Vagina (tissue), 2 donors: ENCODE measurements at regions not wholly inside any gene's neighbourhood (a gene's known extent, or its start where the extent isn't known, plus 50 kb on each side); places are given as distances from the start of the nearest gene placed in this dataset.

ENCODE experiments used
- DNase-seq, 2 donors: peaks; one replicate each; pipeline ENCODE4 v3.0.0-alpha.2; 2017; ENCODE audit errors: extremely low spot score in 2 of 2
- H3K27ac ChIP-seq: fragments of 200-600 bp; sonication (generic); one replicate; pipeline ENCODE4 v1.5.1; 2019
- H3K27me3 ChIP-seq: fragments of 200-600 bp; sonication (generic); one replicate; pipeline ENCODE4 v1.5.1; 2019
- H3K36me3 ChIP-seq, 2 donors: fragments of 200-600 bp; sonication (generic); one replicate each; pipeline ENCODE4 v1.5.1; 2017 to 2019
- H3K4me1 ChIP-seq: fragments of 200-600 bp; sonication (generic); one replicate; pipeline ENCODE4 v1.5.1; 2019
- H3K4me3 ChIP-seq, 2 donors: fragments of 200-600 bp; sonication (generic); 1 replicate in 1 of 2; 2 replicates in 1 of 2; pipeline ENCODE4 v1.5.1; 2016 to 2019
- H3K9me3 ChIP-seq: fragments of 200-600 bp; sonication (generic); one replicate; pipeline ENCODE4 v1.5.1; 2019
- CTCF ChIP-seq, 3 experiments: fragments of 450-650 bp in 2 of 3; fragments of 200-600 bp in 1 of 3; sonication (generic) in 1 of 3; IDR thresholded peaks; one replicate each; pipeline ENCODE4 v1.5.1; 2017 to 2019; ENCODE audit warnings: antibody characterized with exemption in 3 of 3, mild to moderate bottlenecking in 2 of 3, moderate library complexity in 2 of 3
- POLR2A ChIP-seq, 2 donors: fragments of 450-650 bp; IDR thresholded peaks; one replicate each; pipeline ENCODE4 v1.6.1; 2017; ENCODE audit warnings: antibody characterized with exemption in 2 of 2, mild to moderate bottlenecking in 2 of 2, moderate library complexity in 2 of 2
- POLR2AphosphoS5 ChIP-seq, 2 donors: sonication (generic); formaldehyde crosslinking; IDR thresholded peaks; one replicate each; pipeline ENCODE4 v1.9.0; 2017; ENCODE audit warnings: antibody characterized with exemption in 2 of 2, mild to moderate bottlenecking in 2 of 2, low read depth in 1 of 2; ENCODE audit not compliant: insufficient read depth in 1 of 2
- intact Hi-C: fragments of 100-400 bp; cut with DNase I; formaldehyde crosslinking; loops from one replicate; pipeline ENCODE4 v1.15.1; 2023

- no peak overlapping the region for H3K27ac ChIP-seq
- no peak for DNase-seq
- no peaks in the 10 kb centered on the region for H3K9me3 ChIP-seq
- TF ChIP-seq POLR2AphosphoS5 (IDR thresholded peaks at IDR 0.05; ENCODE audit: insufficient read depth in 1 of 2, low read depth in 1 of 2) (no peak), CTCF (IDR thresholded peaks at IDR 0.05) (no peak), POLR2A (IDR thresholded peaks at IDR 0.05) (no peak)
- no peaks in the 10 kb centered on the region for H3K27me3 ChIP-seq
- no peaks in the 10 kb centered on the region for H3K4me1 ChIP-seq
- no peak overlapping the region for H3K4me3 ChIP-seq
- intact Hi-C loops = no loop called here
- H3K36me3 ChIP-seq = no peaks in the 10 kb centered on the region
Measured at GRCh38 chr4:67207941-67208441, 337.3 kb downstream of the CENPC start.

GRCh38 chr4:67204441-67204840 is 340.9 kb downstream of the CENPC start:
- DNase-seq = no peak
- no peaks in the 10 kb centered on the region for H3K9me3 ChIP-seq
- H3K4me1 ChIP-seq = no peaks in the 10 kb centered on the region
- no peak overlapping the region for H3K4me3 ChIP-seq
- no peaks in the 10 kb centered on the region for H3K27me3 ChIP-seq
- no peaks in the 10 kb centered on the region for H3K36me3 ChIP-seq
- TF ChIP-seq POLR2A (IDR thresholded peaks at IDR 0.05) = no peak
- no peak for TF ChIP-seq POLR2AphosphoS5 (IDR thresholded peaks at IDR 0.05; ENCODE audit: insufficient read depth in 1 of 2, low read depth in 1 of 2)
- TF ChIP-seq CTCF (IDR thresholded peaks at IDR 0.05) = no peak
- intact Hi-C loops = no loop called here
- no peak overlapping the region for H3K27ac ChIP-seq

GRCh38 chr4:67201334-67201733 is 344.0 kb downstream of the CENPC start:
- no peaks in the 10 kb centered on the region for H3K36me3 ChIP-seq
- intact Hi-C loops = no loop called here
- TF ChIP-seq CTCF (IDR thresholded peaks at IDR 0.05) (no peak), POLR2A (IDR thresholded peaks at IDR 0.05) (no peak), POLR2AphosphoS5 (IDR thresholded peaks at IDR 0.05; ENCODE audit: insufficient read depth in 1 of 2, low read depth in 1 of 2) (no peak)

GRCh38 chr4:67198727-67199126 is 346.6 kb downstream of the CENPC start:
- Histone ChIP-seq H3K9me3 (no peaks in the 10 kb centered on the region), H3K4me1 (no peaks in the 10 kb centered on the region), H3K36me3 (no peaks in the 10 kb centered on the region), H3K27me3 (no peaks in the 10 kb centered on the region), H3K27ac (no peak overlapping the region), H3K4me3 (no peak overlapping the region)
- TF ChIP-seq POLR2A (IDR thresholded peaks at IDR 0.05) (no peak), CTCF (IDR thresholded peaks at IDR 0.05) (no peak), POLR2AphosphoS5 (IDR thresholded peaks at IDR 0.05; ENCODE audit: insufficient read depth in 1 of 2, low read depth in 1 of 2) (no peak)
- DNase-seq = no peak
- intact Hi-C loops = no loop called here

More at GRCh38 chr4:67201334-67201733, 344.0 kb downstream of the CENPC start:
- Histone ChIP-seq H3K27me3 (no peaks in the 10 kb centered on the region), H3K9me3 (no peaks in the 10 kb centered on the region), H3K27ac (no peak overlapping the region), H3K4me1 (no peaks in the 10 kb centered on the region), H3K4me3 (no peak overlapping the region)
- no peak for DNase-seq

- no peak for TF ChIP-seq POLR2AphosphoS5 (IDR thresholded peaks at IDR 0.05; ENCODE audit: insufficient read depth in 1 of 2, low read depth in 1 of 2)
- no peak for TF ChIP-seq CTCF (IDR thresholded peaks at IDR 0.05)
- TF ChIP-seq POLR2A (IDR thresholded peaks at IDR 0.05) = no peak
- H3K27ac ChIP-seq = no peak overlapping the region
- intact Hi-C loops = no loop called here
Measured at GRCh38 chr4:67167849-67168248, 377.5 kb downstream of the CENPC start.

More at GRCh38 chr4:67167849-67168248, 377.5 kb downstream of the CENPC start:
- no peaks in the 10 kb centered on the region for H3K4me1 ChIP-seq
- DNase-seq = no peak
- no peaks in the 10 kb centered on the region for H3K9me3 ChIP-seq
- H3K4me3 ChIP-seq = no peak overlapping the region
- no peaks in the 10 kb centered on the region for H3K27me3 ChIP-seq
- no peaks in the 10 kb centered on the region for H3K36me3 ChIP-seq
